Thyroid gland (tissue), 4 donors: ENCODE measurements at regions not wholly inside any gene's neighbourhood (a gene's known extent, or its start where the extent isn't known, plus 50 kb on each side); places are given as distances from the start of the nearest gene placed in this dataset.

Source experiments
- CTCF ChIP-seq, 6 experiments: fragments of 200-600 bp in 3 of 6; fragments of 450-650 bp in 3 of 6; sonication (generic) in 3 of 6; IDR thresholded peaks; one replicate each; pipeline ENCODE4 v1.5.1; 2016 to 2019; ENCODE audit warnings: antibody characterized with exemption in 6 of 6, mild to moderate bottlenecking in 2 of 6, inconsistent platforms in 1 of 6, moderate library complexity in 1 of 6
- POLR2A ChIP-seq, 2 donors: fragments of 450-650 bp; IDR thresholded peaks; one replicate each; pipeline ENCODE4 v1.6.1; 2017; ENCODE audit warnings: antibody characterized with exemption in 2 of 2, mild to moderate bottlenecking in 2 of 2, moderate library complexity in 1 of 2

- no peak for TF ChIP-seq CTCF (IDR thresholded peaks at IDR 0.05)
- TF ChIP-seq POLR2A (IDR thresholded peaks at IDR 0.05), result no peak
Observed at GRCh38 chr5:107002115-107002514, 668.6 kb downstream of the EFNA5 start.
